ENCODE measurements at regions not wholly inside any gene's neighbourhood (a gene's known extent, or its start where the extent isn't known, plus 50 kb on each side); places are given as distances from the start of the nearest gene placed in this dataset.

GRCh38 chrX:108947205-108947604, 210.8 kb upstream of the IRS4 start:
- no peak for ATAC-seq
- no peaks in the 10 kb centered on the region for H3F3A ChIP-seq (ENCODE audit: low read length, unreplicated experiment)
- no peaks in the 10 kb centered on the region for H3K9me2 ChIP-seq (replicated peaks; ENCODE audit: low read length)
- no peak overlapping the region for H2AFZ ChIP-seq (ENCODE audit: low read length)
- H3K36me3 ChIP-seq (ENCODE audit: low read depth, low read length), result no peaks in the 10 kb centered on the region
- H3K9me3 ChIP-seq (ENCODE audit: low read length), result no peaks in the 10 kb centered on the region
- no peak overlapping the region for H3K4me3 ChIP-seq (ENCODE audit: low read length)
- H3K4me2 ChIP-seq (ENCODE audit: low read length), result no peak overlapping the region
- TF ChIP-seq EZH2phosphoT487 (IDR thresholded peaks at IDR 0.05; ENCODE audit: borderline replicate concordance, low read length) (no peak), EZH2 (IDR thresholded peaks at IDR 0.05; ENCODE audit: low read length, unreplicated experiment) (no peak)
- TF ChIP-seq, protein P1, sequence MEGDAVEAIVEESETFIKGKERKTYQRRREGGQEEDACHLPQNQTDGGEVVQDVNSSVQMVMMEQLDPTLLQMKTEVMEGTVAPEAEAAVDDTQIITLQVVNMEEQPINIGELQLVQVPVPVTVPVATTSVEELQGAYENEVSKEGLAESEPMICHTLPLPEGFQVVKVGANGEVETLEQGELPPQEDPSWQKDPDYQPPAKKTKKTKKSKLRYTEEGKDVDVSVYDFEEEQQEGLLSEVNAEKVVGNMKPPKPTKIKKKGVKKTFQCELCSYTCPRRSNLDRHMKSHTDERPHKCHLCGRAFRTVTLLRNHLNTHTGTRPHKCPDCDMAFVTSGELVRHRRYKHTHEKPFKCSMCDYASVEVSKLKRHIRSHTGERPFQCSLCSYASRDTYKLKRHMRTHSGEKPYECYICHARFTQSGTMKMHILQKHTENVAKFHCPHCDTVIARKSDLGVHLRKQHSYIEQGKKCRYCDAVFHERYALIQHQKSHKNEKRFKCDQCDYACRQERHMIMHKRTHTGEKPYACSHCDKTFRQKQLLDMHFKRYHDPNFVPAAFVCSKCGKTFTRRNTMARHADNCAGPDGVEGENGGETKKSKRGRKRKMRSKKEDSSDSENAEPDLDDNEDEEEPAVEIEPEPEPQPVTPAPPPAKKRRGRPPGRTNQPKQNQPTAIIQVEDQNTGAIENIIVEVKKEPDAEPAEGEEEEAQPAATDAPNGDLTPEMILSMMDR (conservative IDR thresholded peaks at IDR 0.05; ENCODE audit: low read depth, low read length), result no peak
- CTCF ChIA-PET, result no interaction called here
- BruUV-seq (replicated peaks), result no TSS peak
- no peaks in the 10 kb centered on the region for H3K27me3 ChIP-seq (ENCODE audit: low read length)
- DNase-seq, result no peak
- no peak overlapping the region for H3K9ac ChIP-seq (ENCODE audit: low read length)
- H3K27ac ChIP-seq (ENCODE audit: low read length), result no peak overlapping the region
- intact Hi-C loops (cut with micrococcal nuclease), result no loop called here
- no peaks in the 10 kb centered on the region for H4K20me1 ChIP-seq (ENCODE audit: low read length)
- POLR2A ChIA-PET (ENCODE audit: unreplicated experiment), result no interaction called here
- H3K79me2 ChIP-seq (ENCODE audit: low read length), result no peaks in the 10 kb centered on the region
- no peaks in the 10 kb centered on the region for H3K4me1 ChIP-seq (ENCODE audit: insufficient read depth, low read length)

DNA sequence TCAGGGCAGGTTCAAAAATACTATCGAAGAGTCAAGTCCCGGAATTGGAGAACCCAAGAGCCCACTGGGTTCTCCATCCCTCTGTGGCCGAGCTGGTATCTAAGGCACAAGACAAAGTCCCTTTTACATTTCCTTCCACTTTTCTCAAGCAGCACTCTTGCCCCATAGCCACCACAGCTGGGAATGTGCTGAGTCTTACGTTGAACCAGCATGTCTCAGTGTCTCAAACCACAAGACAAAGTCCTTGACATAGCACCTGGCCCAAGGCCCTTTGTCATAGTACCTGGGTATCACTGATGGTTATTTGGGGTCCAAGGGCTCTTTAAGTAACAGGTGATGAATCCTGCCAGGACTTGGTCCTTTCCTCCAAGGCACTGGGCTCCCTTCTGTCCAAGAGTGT, 210.2 kb upstream of the IRS4 start:
- Histone ChIP-seq H3K9me2 (replicated peaks; ENCODE audit: low read length) (no peaks in the 10 kb centered on the region), H3K9me3 (ENCODE audit: low read length) (no peaks in the 10 kb centered on the region), H2AFZ (ENCODE audit: low read length) (no peak overlapping the region), H3K79me2 (ENCODE audit: low read length) (no peaks in the 10 kb centered on the region), H3K4me3 (ENCODE audit: low read length) (no peak overlapping the region), H4K20me1 (ENCODE audit: low read length) (no peaks in the 10 kb centered on the region), H3K9ac (ENCODE audit: low read length) (no peak overlapping the region), H3K36me3 (ENCODE audit: low read depth, low read length) (no peaks in the 10 kb centered on the region), H3K27ac (ENCODE audit: low read length) (no peak overlapping the region), H3K4me2 (ENCODE audit: low read length) (no peak overlapping the region), H3K27me3 (ENCODE audit: low read length) (no peaks in the 10 kb centered on the region), H3F3A (ENCODE audit: low read length, unreplicated experiment) (no peaks in the 10 kb centered on the region), H3K4me1 (ENCODE audit: insufficient read depth, low read length) (no peaks in the 10 kb centered on the region)
- POLR2A ChIA-PET (ENCODE audit: unreplicated experiment), result no interaction called here
- ATAC-seq (no peak), DNase-seq (no peak)
- TF ChIP-seq EZH2phosphoT487 (IDR thresholded peaks at IDR 0.05; ENCODE audit: borderline replicate concordance, low read length) (no peak), EZH2 (IDR thresholded peaks at IDR 0.05; ENCODE audit: low read length, unreplicated experiment) (no peak)
- TF ChIP-seq, protein P1 (conservative IDR thresholded peaks at IDR 0.05; ENCODE audit: low read depth, low read length), result no peak
- intact Hi-C loops (cut with micrococcal nuclease), result no loop called here
- CTCF ChIA-PET, result no interaction called here
- BruUV-seq (replicated peaks), result no TSS peak

GRCh38 chrX:108945883-108946523, 209.6 kb upstream of the IRS4 start:
- no TSS peak for BruUV-seq (replicated peaks)
- Histone ChIP-seq H3K79me2 (ENCODE audit: low read length) (no peaks in the 10 kb centered on the region), H3K9ac (ENCODE audit: low read length) (no peak overlapping the region), H3K4me1 (ENCODE audit: insufficient read depth, low read length) (no peaks in the 10 kb centered on the region), H3K9me3 (ENCODE audit: low read length) (no peaks in the 10 kb centered on the region), H3K4me2 (ENCODE audit: low read length) (no peak overlapping the region), H3K36me3 (ENCODE audit: low read depth, low read length) (no peaks in the 10 kb centered on the region), H4K20me1 (ENCODE audit: low read length) (no peaks in the 10 kb centered on the region), H3F3A (ENCODE audit: low read length, unreplicated experiment) (no peaks in the 10 kb centered on the region), H3K9me2 (replicated peaks; ENCODE audit: low read length) (no peaks in the 10 kb centered on the region), H2AFZ (ENCODE audit: low read length) (no peak overlapping the region), H3K27me3 (ENCODE audit: low read length) (no peaks in the 10 kb centered on the region), H3K27ac (ENCODE audit: low read length) (no peak overlapping the region), H3K4me3 (ENCODE audit: low read length) (no peak overlapping the region)
- TF ChIP-seq EZH2 (IDR thresholded peaks at IDR 0.05; ENCODE audit: low read length, unreplicated experiment), result no peak
- TF ChIP-seq, protein P1 (conservative IDR thresholded peaks at IDR 0.05; ENCODE audit: low read depth, low read length), result no peak
- no peak for TF ChIP-seq EZH2phosphoT487 (IDR thresholded peaks at IDR 0.05; ENCODE audit: borderline replicate concordance, low read length)
- ATAC-seq (no peak), DNase-seq (peak; percentile 20)
- POLR2A ChIA-PET (ENCODE audit: unreplicated experiment), result no interaction called here
- intact Hi-C loops (cut with micrococcal nuclease), result no loop called here
- CTCF ChIA-PET, result no interaction called here
